ENCODE measurements at regions not wholly inside any gene's neighbourhood (a gene's known extent, or its start where the extent isn't known, plus 50 kb on each side); places are given as distances from the start of the nearest gene placed in this dataset.

- no peaks in the 10 kb centered on the region for H3K4me1 ChIP-seq (replicated peaks; ENCODE audit: insufficient read depth)
- no peaks in the 10 kb centered on the region for H3K79me2 ChIP-seq (ENCODE audit: low read depth)
- no peak overlapping the region for H3K4me2 ChIP-seq
- no peak overlapping the region for H3K27ac ChIP-seq
- BruUV-seq (replicated peaks): no TSS peak
- TF ChIP-seq CTCF (conservative IDR thresholded peaks at IDR 0.05) (no peak), EZH2 (IDR thresholded peaks at IDR 0.05; ENCODE audit: low read depth) (no peak)
- peaks cover 5% of the 10 kb centered on the region; the same call in 1 of the 2 replicates for H3K9me3 ChIP-seq (ENCODE audit: insufficient read depth, low read depth)
- H3F3A ChIP-seq (ENCODE audit: insufficient read depth, low read depth): no peaks in the 10 kb centered on the region
- H4K20me1 ChIP-seq (ENCODE audit: insufficient read depth): no peaks in the 10 kb centered on the region
- no peak overlapping the region for H2AFZ ChIP-seq
- POLR2A ChIA-PET (ENCODE audit: unreplicated experiment): no interaction called here
- no peaks in the 10 kb centered on the region for H3K36me3 ChIP-seq (ENCODE audit: low read depth)
- H3K9me2 ChIP-seq (ENCODE audit: insufficient read depth): no peaks in the 10 kb centered on the region
- no peak overlapping the region for H3K4me3 ChIP-seq
- no peaks in the 10 kb centered on the region for H3K27me3 ChIP-seq (ENCODE audit: insufficient read depth, low read depth)
- intact Hi-C loops (cut with micrococcal nuclease; ENCODE audit: unreplicated experiment): no loop called here
- no peak for DNase-seq
- CTCF ChIA-PET: no interaction called here
Observed at GRCh38 chr13:76067850-76068249, 431.7 kb downstream of the LMO7 start.

- no peaks in the 10 kb centered on the region for H3K36me3 ChIP-seq (ENCODE audit: low read depth)
- no peak overlapping the region for H3K4me3 ChIP-seq
- no peak for DNase-seq
- no peaks in the 10 kb centered on the region for H4K20me1 ChIP-seq (ENCODE audit: insufficient read depth)
- H3K79me2 ChIP-seq (ENCODE audit: low read depth): no peaks in the 10 kb centered on the region
- no peaks in the 10 kb centered on the region for H3K9me3 ChIP-seq (ENCODE audit: insufficient read depth, low read depth)
- ChIA-PET CTCF (no interaction called here), POLR2A (ENCODE audit: unreplicated experiment) (no interaction called here)
- no peaks in the 10 kb centered on the region for H3K4me1 ChIP-seq (replicated peaks; ENCODE audit: insufficient read depth)
- no peak overlapping the region for H3K27ac ChIP-seq
- no TSS peak for BruUV-seq (replicated peaks)
- H3K4me2 ChIP-seq: no peak overlapping the region
- H2AFZ ChIP-seq: no peak overlapping the region
- H3K9me2 ChIP-seq (ENCODE audit: insufficient read depth): no peaks in the 10 kb centered on the region; the same call in 1 of the 2 replicates
- no peaks in the 10 kb centered on the region for H3F3A ChIP-seq (ENCODE audit: insufficient read depth, low read depth)
- TF ChIP-seq CTCF (conservative IDR thresholded peaks at IDR 0.05) (no peak), EZH2 (IDR thresholded peaks at IDR 0.05; ENCODE audit: low read depth) (no peak)
- H3K27me3 ChIP-seq (ENCODE audit: insufficient read depth, low read depth): no peaks in the 10 kb centered on the region
- intact Hi-C loops (cut with micrococcal nuclease; ENCODE audit: unreplicated experiment): no loop called here
Observed at GRCh38 chr13:76053181-76053580, 417.1 kb downstream of the LMO7 start.

- no TSS peak for BruUV-seq (replicated peaks)
- Histone ChIP-seq H3K9me3 (ENCODE audit: insufficient read depth, low read depth) (no peaks in the 10 kb centered on the region), H3K4me3 (no peak overlapping the region), H3K27ac (no peak overlapping the region), H2AFZ (no peak overlapping the region), H3K27me3 (ENCODE audit: insufficient read depth, low read depth) (no peaks in the 10 kb centered on the region), H3K4me2 (no peak overlapping the region), H3K9me2 (ENCODE audit: insufficient read depth) (no peaks in the 10 kb centered on the region; the same call in 1 of the 2 replicates), H4K20me1 (ENCODE audit: insufficient read depth) (0 out of 2 replicates have a peak, but pooled peaks cover 4% of the 10 kb centered on the region), H3K36me3 (ENCODE audit: low read depth) (no peaks in the 10 kb centered on the region), H3K4me1 (replicated peaks; ENCODE audit: insufficient read depth) (no peaks in the 10 kb centered on the region), H3K79me2 (ENCODE audit: low read depth) (no peaks in the 10 kb centered on the region), H3F3A (ENCODE audit: insufficient read depth, low read depth) (no peaks in the 10 kb centered on the region)
- TF ChIP-seq EZH2 (IDR thresholded peaks at IDR 0.05; ENCODE audit: low read depth) (no peak), CTCF (conservative IDR thresholded peaks at IDR 0.05) (no peak)
- POLR2A ChIA-PET (ENCODE audit: unreplicated experiment): interaction anchor here (0.6 kb wide), 1 partner anchor 28 kb away, joined by 4 read pairs; no protein-coding TSS in a partner anchor
- no peak for DNase-seq
- CTCF ChIA-PET: no interaction called here
- intact Hi-C loops (cut with micrococcal nuclease; ENCODE audit: unreplicated experiment): no loop called here
Observed at GRCh38 chr13:76049376-76049746, 413.2 kb downstream of the LMO7 start.
